ENCODE measurements at regions not wholly inside any gene's neighbourhood (a gene's known extent, or its start where the extent isn't known, plus 50 kb on each side); places are given as distances from the start of the nearest gene placed in this dataset.

DNA sequence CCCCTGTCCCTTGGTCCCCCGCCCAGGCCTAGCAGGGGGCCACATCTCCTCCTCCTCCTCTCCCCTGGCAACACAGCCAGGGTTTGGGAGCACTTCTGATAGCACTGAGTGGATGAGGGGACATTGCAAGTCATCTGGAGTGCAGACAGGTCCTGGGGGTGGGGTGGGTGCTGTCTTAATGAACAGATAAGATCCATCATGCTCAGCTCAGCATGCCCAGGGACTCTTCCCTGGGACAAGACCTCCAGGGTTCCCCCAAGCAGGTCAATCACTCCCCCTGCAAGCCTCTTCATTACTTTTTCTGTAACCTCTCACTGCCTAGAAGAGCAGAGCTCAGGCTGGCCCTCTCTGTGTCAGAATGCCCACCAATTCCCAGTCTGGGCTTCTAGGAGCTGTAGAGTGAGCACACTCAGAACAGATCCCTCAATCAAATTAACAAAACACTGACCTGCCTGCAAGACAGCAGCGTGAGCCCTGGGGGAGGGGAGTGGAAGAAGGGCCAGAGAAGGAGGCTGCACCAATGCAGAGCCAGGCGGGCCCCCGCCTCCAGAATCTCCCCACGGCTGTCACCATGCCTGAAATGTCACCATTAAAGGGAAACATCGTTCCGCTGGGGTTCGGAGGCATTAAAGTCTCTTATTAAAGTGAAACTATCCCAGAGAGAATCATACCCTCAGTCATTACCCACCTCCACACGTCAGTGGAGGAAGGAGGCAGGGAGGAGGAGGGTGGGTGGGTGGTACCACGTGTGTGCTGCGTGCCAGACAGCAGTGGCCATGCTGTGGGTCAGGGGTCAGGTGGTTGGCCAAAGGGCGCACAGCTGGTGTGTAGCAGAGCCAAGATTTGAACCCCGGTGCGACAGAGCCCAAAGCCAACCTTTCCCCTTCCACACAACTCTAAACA, 114.7 kb upstream of the LINGO1 start:
- DNase-seq (ENCODE audit: low spot score) = no peak
- Histone ChIP-seq H3K27ac (no peak overlapping the region), H3K36me3 (no peaks in the 10 kb centered on the region), H3K27me3 (no peaks in the 10 kb centered on the region), H3K4me1 (peaks cover 0 to 10% of the 10 kb centered on the region in 2 donors), H3K4me3 (no peak overlapping the region), H3K9me3 (no peaks in the 10 kb centered on the region)
- TF ChIP-seq, protein P1, sequence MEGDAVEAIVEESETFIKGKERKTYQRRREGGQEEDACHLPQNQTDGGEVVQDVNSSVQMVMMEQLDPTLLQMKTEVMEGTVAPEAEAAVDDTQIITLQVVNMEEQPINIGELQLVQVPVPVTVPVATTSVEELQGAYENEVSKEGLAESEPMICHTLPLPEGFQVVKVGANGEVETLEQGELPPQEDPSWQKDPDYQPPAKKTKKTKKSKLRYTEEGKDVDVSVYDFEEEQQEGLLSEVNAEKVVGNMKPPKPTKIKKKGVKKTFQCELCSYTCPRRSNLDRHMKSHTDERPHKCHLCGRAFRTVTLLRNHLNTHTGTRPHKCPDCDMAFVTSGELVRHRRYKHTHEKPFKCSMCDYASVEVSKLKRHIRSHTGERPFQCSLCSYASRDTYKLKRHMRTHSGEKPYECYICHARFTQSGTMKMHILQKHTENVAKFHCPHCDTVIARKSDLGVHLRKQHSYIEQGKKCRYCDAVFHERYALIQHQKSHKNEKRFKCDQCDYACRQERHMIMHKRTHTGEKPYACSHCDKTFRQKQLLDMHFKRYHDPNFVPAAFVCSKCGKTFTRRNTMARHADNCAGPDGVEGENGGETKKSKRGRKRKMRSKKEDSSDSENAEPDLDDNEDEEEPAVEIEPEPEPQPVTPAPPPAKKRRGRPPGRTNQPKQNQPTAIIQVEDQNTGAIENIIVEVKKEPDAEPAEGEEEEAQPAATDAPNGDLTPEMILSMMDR (IDR thresholded peaks at IDR 0.05) = no peak

DNA sequence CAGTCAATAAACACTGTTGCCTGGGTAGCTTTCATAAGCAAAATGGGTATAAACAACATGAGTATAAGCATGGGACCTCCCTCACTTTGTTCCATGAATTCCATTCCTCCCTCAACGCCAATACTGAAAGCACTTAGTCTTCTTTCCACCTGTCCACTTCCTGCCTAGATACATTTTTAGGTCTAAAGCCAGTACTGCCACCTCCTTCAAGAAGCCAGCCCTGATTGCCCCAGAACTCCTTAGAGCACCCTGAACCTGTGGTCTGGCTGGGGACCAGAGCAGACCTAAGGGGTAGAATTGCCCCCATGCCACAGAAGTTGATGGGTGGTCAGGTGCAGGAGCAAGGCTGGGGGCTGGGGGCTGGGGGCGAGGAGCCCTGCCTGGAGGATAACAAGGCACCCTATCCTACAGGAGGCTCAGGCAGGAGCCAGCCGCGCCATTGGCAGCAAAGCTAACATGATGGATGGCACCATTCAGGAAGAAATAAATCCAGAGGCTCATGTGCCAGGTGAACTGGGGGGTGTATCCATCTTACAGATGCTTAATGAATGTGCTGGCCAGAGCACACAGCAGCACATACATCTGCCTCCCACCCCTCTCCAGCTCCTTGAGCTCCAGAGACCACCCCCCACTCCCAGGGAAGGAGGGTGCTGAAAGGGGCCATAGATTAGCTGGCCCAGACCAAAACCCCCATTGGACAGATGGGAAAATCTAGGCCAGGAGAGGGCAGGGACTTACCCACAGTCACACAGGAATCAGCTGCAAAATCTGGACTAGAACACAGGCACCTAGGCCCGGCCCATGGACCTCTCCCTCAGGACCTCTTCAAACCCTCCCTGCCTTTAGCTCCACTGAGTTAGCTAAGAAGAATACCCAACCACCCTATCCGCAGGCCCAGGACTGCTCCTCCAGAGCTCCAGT, 113.8 kb upstream of the LINGO1 start:
- no peak for DNase-seq (ENCODE audit: low spot score)
- Histone ChIP-seq H3K36me3 (no peaks in the 10 kb centered on the region), H3K9me3 (no peaks in the 10 kb centered on the region), H3K4me3 (no peak overlapping the region), H3K27ac (no peak overlapping the region), H3K27me3 (no peaks in the 10 kb centered on the region), H3K4me1 (peaks cover 0 to 10% of the 10 kb centered on the region in 2 donors)
- TF ChIP-seq, protein P1 (IDR thresholded peaks at IDR 0.05) = no peak

DNA sequence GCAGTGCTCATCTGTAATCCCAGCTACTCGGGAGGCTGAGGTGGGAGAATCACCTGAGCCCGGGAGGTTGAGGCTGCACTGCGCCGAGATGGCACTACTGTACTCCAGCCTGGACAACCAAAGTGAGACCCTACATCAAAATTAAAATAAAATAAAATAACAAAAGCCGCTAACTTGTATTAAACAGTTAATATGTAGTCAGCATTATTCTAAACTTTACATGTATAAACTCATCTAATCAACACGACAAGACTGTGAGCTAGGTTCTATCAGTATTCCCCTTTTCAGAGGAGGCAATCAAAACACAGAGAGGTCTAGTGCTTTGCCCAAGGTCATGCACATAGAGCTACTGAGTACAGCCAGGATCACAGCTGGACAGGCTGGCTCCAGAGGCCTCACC, 111.7 kb upstream of the LINGO1 start:
- peaks cover 0 to 10% of the 10 kb centered on the region in 2 donors for H3K4me1 ChIP-seq
- TF ChIP-seq, protein P1 (IDR thresholded peaks at IDR 0.05) = no peak
- H3K4me3 ChIP-seq = no peak overlapping the region
- no peaks in the 10 kb centered on the region for H3K9me3 ChIP-seq
- DNase-seq (ENCODE audit: low spot score) = no peak
- H3K27me3 ChIP-seq = no peaks in the 10 kb centered on the region
- no peak overlapping the region for H3K27ac ChIP-seq
- H3K36me3 ChIP-seq = no peaks in the 10 kb centered on the region

DNA sequence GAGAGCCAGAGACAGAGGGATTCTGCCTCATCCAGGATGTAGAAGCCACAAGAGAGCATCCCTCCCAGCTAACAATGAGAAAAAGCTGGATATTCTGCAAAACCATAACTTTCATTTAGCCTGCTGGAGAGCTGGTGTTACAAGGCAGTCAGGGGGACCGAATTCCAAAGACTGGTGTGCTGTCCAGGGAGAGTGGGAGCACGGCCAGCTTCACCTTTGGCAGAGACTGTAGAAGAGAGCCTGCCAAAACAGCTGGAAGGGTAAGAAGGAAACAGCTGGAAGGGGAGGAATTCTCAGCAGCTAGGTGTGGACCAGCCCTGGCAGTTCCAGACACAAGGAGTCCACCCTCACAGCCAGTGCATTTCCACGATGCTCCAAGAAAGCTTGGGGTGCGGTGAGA, 109.9 kb upstream of the LINGO1 start:
- no peak for DNase-seq (ENCODE audit: low spot score)
- Histone ChIP-seq H3K36me3 (no peaks in the 10 kb centered on the region), H3K27me3 (no peaks in the 10 kb centered on the region), H3K27ac (no peak overlapping the region), H3K4me3 (no peak overlapping the region), H3K4me1 (peaks cover 0 to 7% of the 10 kb centered on the region in 2 donors), H3K9me3 (no peaks in the 10 kb centered on the region)
- TF ChIP-seq, protein P1 (IDR thresholded peaks at IDR 0.05) = no peak

DNA sequence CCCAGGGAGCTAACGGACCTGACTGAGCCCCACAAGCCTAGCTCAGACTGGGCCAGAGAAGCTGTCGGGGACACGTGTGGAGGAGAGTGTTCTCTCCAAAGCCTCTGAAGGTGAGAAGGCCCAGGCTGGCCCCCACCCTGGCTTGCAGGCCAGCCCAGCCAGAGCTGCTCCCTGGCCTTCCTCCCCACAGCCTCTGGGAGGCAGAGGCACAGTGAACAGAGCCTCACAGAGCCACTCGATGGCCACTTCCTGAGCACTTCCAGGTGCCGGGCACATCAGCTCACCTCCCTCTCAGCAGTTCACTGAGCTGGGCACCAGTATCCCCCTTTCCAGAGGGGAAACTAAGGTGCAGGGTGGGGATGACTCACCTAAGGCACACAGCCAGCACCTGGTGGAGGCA, 109.4 kb upstream of the LINGO1 start:
- Histone ChIP-seq H3K27ac (no peak overlapping the region), H3K36me3 (no peaks in the 10 kb centered on the region), H3K4me1 (peaks cover 0 to 2% of the 10 kb centered on the region in 2 donors), H3K27me3 (no peaks in the 10 kb centered on the region), H3K9me3 (no peaks in the 10 kb centered on the region), H3K4me3 (no peak overlapping the region)
- TF ChIP-seq, protein P1 (IDR thresholded peaks at IDR 0.05) = no peak
- no peak for DNase-seq (ENCODE audit: low spot score)
